K562 (cell line): ENCODE measurements at regions not wholly inside any gene's neighbourhood (a gene's known extent, or its start where the extent isn't known, plus 50 kb on each side); places are given as distances from the start of the nearest gene placed in this dataset.

Experiments
- BCL6 ChIP-seq: fragments of 250-450 bp; sonication (Bioruptor Pico); IDR thresholded peaks from 2 replicates; pipeline ENCODE4 v1.4.0; 2020
- CHD7 ChIP-seq: fragments of 200-600 bp; sonication (generic); IDR thresholded peaks from one replicate; pipeline ENCODE4 v1.6.1; 2012; ENCODE audit warnings: mild to moderate bottlenecking, low read depth, low read length, inconsistent platforms
- MAFG ChIP-seq: fragments of 450-650 bp; conservative IDR thresholded peaks from 2 replicates; pipeline ENCODE4 v1.6.1; 2016; ENCODE audit warnings: missing genetic modification characterization, missing compliant biosample characterization
- RBBP5 ChIP-seq: fragments of 200-600 bp; sonication (generic); IDR thresholded peaks from 2 replicates; pipeline ENCODE4 v1.6.1; 2012; ENCODE audit warnings: borderline replicate concordance, mild to moderate bottlenecking, low read length, control low read depth, inconsistent platforms; ENCODE audit not compliant: insufficient read depth, poor library complexity, severe bottlenecking
- SLC30A9 ChIP-seq: fragments of 250-450 bp; sonication (Bioruptor Pico); IDR thresholded peaks from 2 replicates; pipeline ENCODE4 v1.8.0; 2022; ENCODE audit warnings: mild to moderate bottlenecking, moderate library complexity
- ZNF384 ChIP-seq: IDR thresholded peaks from 2 replicates; pipeline ENCODE4 v1.6.1; 2012; ENCODE audit warnings: low read depth, low read length, improper control_type of control experiment
- TF ChIP-seq, protein P1 (sequence below): sonication (generic); formaldehyde crosslinking; IDR thresholded peaks from 2 replicates; pipeline ENCODE4 v1.8.1; 2023; ENCODE audit warnings: mild to moderate bottlenecking, missing genetic modification reagents
- TF ChIP-seq, protein P2 (sequence below): fragments of 250-450 bp; sonication (Bioruptor Pico); IDR thresholded peaks from 2 replicates; pipeline ENCODE4 v1.4.0; 2020; ENCODE audit warnings: mild to moderate bottlenecking, moderate library complexity

DNA sequence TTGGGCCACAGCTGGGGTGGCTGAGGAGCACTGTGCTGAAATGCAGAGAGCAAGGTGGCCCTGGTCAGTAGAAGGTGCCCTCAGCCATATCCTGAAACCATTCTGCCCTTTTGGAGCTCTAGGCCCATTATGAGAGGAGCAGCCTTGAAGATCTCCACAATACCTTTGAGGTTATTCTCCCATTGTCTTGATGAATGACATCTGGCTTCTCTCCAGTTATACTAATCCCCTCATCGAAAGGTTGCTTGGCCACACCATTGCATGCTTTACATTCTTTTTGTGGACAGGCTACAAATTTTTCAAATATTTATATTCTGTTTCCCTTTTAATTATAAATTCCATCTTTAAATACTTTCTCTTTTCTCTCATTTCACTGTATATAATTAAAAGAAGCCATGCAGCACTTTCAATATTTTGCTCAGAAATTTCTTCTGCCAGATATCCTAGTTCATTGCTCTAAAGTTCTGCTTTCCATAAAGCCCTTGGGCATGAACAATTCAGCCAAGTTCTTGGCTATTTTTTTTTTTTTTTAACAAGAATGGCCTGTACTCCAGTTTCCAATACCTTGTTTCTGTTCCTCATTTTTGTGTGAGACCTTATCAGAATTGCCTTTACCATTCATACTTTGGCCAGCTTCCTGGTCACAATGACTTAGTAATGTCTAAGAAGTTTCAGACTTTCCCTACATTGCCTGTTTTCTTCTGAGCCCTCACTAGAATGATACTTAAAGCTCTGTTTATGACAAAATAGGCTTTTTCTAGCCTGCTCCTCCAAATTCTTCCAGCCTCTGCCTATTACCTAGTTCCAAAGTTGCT lies 138.9 kb upstream of the SGO1 start (continued):
- TF ChIP-seq CHD7 (no peak), SLC30A9 (no peak), RBBP5 (peak; percentile 40), ZNF384 (peak; percentile 88), MAFG (tag) (peak; percentile 18; the same call in 1 of the 2 replicates), BCL6 (no peak)
- TF ChIP-seq, protein P1, sequence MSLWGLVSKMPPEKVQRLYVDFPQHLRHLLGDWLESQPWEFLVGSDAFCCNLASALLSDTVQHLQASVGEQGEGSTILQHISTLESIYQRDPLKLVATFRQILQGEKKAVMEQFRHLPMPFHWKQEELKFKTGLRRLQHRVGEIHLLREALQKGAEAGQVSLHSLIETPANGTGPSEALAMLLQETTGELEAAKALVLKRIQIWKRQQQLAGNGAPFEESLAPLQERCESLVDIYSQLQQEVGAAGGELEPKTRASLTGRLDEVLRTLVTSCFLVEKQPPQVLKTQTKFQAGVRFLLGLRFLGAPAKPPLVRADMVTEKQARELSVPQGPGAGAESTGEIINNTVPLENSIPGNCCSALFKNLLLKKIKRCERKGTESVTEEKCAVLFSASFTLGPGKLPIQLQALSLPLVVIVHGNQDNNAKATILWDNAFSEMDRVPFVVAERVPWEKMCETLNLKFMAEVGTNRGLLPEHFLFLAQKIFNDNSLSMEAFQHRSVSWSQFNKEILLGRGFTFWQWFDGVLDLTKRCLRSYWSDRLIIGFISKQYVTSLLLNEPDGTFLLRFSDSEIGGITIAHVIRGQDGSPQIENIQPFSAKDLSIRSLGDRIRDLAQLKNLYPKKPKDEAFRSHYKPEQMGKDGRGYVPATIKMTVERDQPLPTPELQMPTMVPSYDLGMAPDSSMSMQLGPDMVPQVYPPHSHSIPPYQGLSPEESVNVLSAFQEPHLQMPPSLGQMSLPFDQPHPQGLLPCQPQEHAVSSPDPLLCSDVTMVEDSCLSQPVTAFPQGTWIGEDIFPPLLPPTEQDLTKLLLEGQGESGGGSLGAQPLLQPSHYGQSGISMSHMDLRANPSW (CRISPR knock-in tag), result no peak
- TF ChIP-seq, protein P2, sequence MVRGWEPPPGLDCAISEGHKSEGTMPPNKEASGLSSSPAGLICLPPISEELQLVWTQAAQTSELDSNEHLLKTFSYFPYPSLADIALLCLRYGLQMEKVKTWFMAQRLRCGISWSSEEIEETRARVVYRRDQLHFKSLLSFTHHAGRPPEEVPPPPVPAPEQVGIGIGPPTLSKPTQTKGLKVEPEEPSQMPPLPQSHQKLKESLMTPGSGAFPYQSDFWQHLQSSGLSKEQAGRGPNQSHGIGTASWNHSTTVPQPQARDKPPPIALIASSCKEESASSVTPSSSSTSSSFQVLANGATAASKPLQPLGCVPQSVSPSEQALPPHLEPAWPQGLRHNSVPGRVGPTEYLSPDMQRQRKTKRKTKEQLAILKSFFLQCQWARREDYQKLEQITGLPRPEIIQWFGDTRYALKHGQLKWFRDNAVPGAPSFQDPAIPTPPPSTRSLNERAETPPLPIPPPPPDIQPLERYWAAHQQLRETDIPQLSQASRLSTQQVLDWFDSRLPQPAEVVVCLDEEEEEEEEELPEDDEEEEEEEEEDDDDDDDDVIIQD (CRISPR knock-in tag), result no peak
